Right atrium auricular region (tissue), 2 donors: ENCODE measurements at regions not wholly inside any gene's neighbourhood (a gene's known extent, or its start where the extent isn't known, plus 50 kb on each side); places are given as distances from the start of the nearest gene placed in this dataset.

Source experiments
- DNase-seq: peaks from one replicate; pipeline ENCODE4 v3.0.0-alpha.2; 2019; ENCODE audit warnings: low spot score
- H3K27ac ChIP-seq, 2 donors: fragments of 200-600 bp; sonication (generic); 1 replicate in 1 of 2; 2 replicates in 1 of 2; pipeline ENCODE4 v1.5.1; 2016 to 2019
- H3K27me3 ChIP-seq, 2 donors: fragments of 200-600 bp; sonication (generic); one replicate each; pipeline versions ENCODE4 v1.5.1 to v1.6.0; 2017 to 2019
- H3K36me3 ChIP-seq: fragments of 200-600 bp; sonication (generic); one replicate; pipeline ENCODE4 v1.5.1; 2016
- H3K4me1 ChIP-seq, 2 donors: fragments of 200-600 bp; sonication (generic); one replicate each; pipeline versions ENCODE4 v1.5.1 to v1.6.0; 2017 to 2019
- H3K4me3 ChIP-seq, 2 donors: fragments of 200-600 bp; sonication (generic); 1 replicate in 1 of 2; 2 replicates in 1 of 2; pipeline ENCODE4 v1.5.1; 2017 to 2019; ENCODE audit warnings: mild to moderate bottlenecking in 1 of 2, moderate library complexity in 1 of 2
- H3K9me3 ChIP-seq, 2 donors: fragments of 200-600 bp; sonication (generic); one replicate each; pipeline ENCODE4 v1.5.1; 2019
- TF ChIP-seq, protein P1 (sequence below), 2 donors: fragments of 200-600 bp; sonication (generic); IDR thresholded peaks; one replicate each; pipeline ENCODE4 v1.5.1; 2019; ENCODE audit warnings: antibody characterized with exemption in 2 of 2

DNA sequence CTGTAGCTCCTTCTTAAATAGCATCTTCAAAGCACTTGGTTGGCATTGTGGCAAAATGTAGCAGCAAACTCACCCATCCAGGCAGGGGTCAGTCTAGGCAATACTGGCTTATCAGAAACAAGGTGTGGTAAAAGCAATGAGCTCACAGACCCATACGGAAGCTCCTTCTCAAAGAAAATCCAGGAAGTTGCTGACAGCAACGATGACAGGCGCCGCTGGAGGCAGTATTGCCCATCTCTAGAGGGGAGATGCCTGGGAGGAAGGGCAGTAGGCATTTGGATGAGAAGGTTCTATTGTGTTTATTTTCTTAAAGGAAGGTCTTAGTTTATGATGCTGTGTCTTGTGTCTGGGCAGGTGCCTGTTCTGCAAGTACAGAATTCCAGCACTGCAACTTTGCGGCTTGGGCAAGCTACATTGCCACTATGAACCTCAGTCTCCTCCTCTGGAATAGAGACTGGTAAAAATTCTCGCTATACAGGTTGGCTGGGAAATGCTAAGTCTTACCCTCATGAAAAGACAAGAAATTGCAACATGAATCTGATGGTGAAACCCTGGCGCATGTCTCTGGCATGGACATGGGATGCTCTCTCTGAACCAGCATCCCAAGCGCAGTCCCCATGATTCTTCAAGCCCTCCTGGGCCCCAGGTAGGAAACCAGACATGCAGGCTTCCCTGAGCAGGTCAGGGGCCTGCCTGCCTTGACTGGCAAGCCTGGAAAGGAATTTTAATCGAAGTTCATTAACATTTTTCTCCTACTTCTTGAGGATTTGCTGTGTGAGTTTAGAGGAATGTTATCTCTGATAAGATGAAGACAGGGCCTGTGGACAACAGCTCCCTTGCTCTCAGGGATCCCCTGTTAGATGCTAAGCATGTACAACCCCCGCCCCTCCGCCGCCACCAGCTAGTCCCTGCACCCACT is 156.0 kb downstream of the TFCP2L1 start:
- Histone ChIP-seq H3K27me3 (no peaks in the 10 kb centered on the region), H3K36me3 (no peaks in the 10 kb centered on the region), H3K4me3 (no peak overlapping the region), H3K27ac (no peak overlapping the region), H3K4me1 (no peaks in the 10 kb centered on the region), H3K9me3 (no peaks in the 10 kb centered on the region)
- DNase-seq = no peak
- TF ChIP-seq, protein P1, sequence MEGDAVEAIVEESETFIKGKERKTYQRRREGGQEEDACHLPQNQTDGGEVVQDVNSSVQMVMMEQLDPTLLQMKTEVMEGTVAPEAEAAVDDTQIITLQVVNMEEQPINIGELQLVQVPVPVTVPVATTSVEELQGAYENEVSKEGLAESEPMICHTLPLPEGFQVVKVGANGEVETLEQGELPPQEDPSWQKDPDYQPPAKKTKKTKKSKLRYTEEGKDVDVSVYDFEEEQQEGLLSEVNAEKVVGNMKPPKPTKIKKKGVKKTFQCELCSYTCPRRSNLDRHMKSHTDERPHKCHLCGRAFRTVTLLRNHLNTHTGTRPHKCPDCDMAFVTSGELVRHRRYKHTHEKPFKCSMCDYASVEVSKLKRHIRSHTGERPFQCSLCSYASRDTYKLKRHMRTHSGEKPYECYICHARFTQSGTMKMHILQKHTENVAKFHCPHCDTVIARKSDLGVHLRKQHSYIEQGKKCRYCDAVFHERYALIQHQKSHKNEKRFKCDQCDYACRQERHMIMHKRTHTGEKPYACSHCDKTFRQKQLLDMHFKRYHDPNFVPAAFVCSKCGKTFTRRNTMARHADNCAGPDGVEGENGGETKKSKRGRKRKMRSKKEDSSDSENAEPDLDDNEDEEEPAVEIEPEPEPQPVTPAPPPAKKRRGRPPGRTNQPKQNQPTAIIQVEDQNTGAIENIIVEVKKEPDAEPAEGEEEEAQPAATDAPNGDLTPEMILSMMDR (IDR thresholded peaks at IDR 0.05) = peak in 1 of 2 donors; percentile 58

DNA sequence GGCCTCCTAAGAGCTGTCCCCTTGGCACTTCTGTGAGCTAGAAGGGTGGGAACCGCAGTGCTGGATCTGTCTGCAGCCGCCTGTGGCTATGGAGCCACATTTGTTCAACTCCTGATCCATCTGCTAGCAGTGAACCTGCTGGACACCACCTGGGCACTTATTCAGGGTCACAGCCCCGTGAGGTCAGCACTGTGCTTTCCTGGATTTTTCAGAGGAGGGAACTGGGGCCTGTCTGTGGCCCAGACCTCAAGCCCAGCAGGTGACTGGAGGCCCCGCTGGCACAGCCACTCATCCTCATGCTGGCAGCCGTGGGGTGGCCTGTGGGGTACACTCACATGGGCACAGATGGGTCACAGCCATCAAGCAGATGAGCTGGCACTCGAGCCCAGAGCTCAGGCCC is 155.3 kb downstream of the TFCP2L1 start:
- TF ChIP-seq, protein P1 (IDR thresholded peaks at IDR 0.05) = no peak
- no peaks in the 10 kb centered on the region for H3K36me3 ChIP-seq
- no peaks in the 10 kb centered on the region for H3K9me3 ChIP-seq
- no peak for DNase-seq
- no peak overlapping the region for H3K27ac ChIP-seq
- no peaks in the 10 kb centered on the region for H3K4me1 ChIP-seq
- no peak overlapping the region for H3K4me3 ChIP-seq
- H3K27me3 ChIP-seq = no peaks in the 10 kb centered on the region

DNA sequence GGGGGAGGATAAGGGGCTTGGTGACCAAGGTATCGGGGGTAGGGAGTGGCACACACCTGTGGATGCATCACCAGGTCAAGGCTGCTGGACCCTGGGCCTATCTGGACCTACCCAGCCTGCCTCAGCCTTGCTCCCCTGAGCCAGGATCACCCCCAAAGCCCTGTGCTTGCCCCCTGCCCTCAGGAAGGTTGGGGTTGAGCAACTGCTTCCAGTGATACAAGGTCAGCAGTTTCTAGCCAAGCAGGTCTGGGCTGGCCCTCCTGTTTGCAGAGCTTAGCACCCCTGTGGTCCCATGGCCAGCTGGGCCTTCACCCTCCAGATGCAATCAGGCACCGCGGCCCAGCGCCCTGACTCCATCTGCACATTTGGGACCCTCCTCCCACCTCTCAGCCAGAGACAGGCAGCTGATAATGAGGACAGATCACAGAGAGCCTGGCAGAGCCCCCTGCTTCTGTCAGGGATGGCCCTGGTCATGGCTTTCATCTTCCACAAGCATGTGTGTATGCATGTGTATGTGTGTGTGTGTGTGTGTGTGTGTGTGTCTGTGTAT is 154.6 kb downstream of the TFCP2L1 start:
- Histone ChIP-seq H3K36me3 (no peaks in the 10 kb centered on the region), H3K9me3 (no peaks in the 10 kb centered on the region), H3K4me3 (no peak overlapping the region), H3K27me3 (no peaks in the 10 kb centered on the region), H3K4me1 (no peaks in the 10 kb centered on the region), H3K27ac (no peak overlapping the region)
- DNase-seq = no peak
- TF ChIP-seq, protein P1 (IDR thresholded peaks at IDR 0.05) = no peak

DNA sequence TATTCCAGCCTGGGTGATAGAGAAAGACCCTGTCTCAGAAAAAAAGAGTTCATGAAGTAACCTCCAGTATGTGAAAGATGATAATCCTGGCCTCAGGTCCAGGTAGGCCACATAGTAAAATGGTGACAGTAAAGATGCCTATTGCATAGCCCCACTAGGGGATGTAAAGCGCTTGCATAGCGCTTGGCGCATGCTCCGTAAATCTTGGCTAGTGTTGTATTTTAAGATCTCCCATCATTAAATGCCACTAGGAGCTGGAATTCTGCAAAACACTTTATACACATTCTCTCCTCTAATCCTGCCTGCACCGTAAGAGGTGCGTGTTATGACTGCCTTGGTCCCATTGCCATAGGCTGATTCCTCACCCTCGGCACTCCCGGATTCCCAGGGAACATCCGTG is 153.6 kb downstream of the TFCP2L1 start:
- TF ChIP-seq, protein P1 (IDR thresholded peaks at IDR 0.05) = no peak
- H3K27ac ChIP-seq = no peak overlapping the region
- no peaks in the 10 kb centered on the region for H3K27me3 ChIP-seq
- no peaks in the 10 kb centered on the region for H3K36me3 ChIP-seq
- no peaks in the 10 kb centered on the region for H3K4me1 ChIP-seq
- no peaks in the 10 kb centered on the region for H3K9me3 ChIP-seq
- no peak overlapping the region for H3K4me3 ChIP-seq
- DNase-seq = no peak

DNA sequence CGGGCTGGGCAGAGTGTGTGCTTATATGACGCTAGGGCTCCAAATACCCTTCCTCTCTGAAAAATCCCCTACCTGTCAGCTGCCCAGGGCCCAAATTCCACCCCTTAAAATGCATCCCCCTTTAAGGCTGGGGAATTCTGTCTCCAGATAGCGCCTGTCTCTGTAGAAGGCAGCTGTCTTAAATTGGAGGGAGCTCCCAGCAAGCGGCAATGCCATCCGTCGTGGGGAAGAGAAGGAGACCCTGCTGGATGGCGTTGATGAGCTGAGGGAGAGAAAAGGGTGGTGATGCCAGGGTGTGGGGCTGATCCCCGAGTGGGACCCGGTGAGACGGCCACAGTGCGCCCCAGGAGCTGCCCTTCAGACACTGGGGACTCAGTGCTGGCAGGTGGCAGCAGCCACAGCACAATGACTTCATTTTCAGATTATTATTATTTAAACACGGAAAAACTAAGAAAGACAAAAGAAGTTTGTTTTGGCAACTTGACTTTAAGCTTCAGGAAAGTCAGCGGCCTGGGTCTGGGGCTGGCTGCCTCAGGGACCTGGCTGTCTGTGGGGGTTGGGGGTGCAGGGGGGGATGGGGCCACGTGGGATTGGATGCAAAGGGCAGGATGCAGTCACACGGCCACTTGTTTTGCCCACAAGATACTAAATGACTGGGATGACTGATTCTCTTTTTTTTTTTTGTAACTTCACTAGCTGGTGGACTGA is 152.8 kb downstream of the TFCP2L1 start:
- no peak for DNase-seq
- no peak overlapping the region for H3K4me3 ChIP-seq
- H3K4me1 ChIP-seq = no peaks in the 10 kb centered on the region
- H3K27ac ChIP-seq = no peak overlapping the region
- TF ChIP-seq, protein P1 (IDR thresholded peaks at IDR 0.05) = no peak
- H3K27me3 ChIP-seq = no peaks in the 10 kb centered on the region
- no peaks in the 10 kb centered on the region for H3K36me3 ChIP-seq
- no peaks in the 10 kb centered on the region for H3K9me3 ChIP-seq
